Thymus (tissue), 11 donors: ENCODE measurements at regions not wholly inside any gene's neighbourhood (a gene's known extent, or its start where the extent isn't known, plus 50 kb on each side); places are given as distances from the start of the nearest gene placed in this dataset.

Source experiments
- DNase-seq, 9 donors: peaks; one replicate each; pipeline ENCODE4 v3.0.0-alpha.2; 2013; ENCODE audit warnings: low spot score in 9 of 9, low read depth in 6 of 9, missing footprints in 1 of 9
- H3K27ac ChIP-seq, 2 donors: one replicate each; pipeline ENCODE4 v1.5.1; 2013; ENCODE audit warnings: control low read depth in 1 of 2, low read depth in 1 of 2, low read length in 1 of 2, mild to moderate bottlenecking in 1 of 2, moderate library complexity in 1 of 2
- H3K27me3 ChIP-seq, 2 donors: one replicate each; pipeline ENCODE4 v1.5.1; 2013; ENCODE audit warnings: low read length in 1 of 2; ENCODE audit not compliant: control insufficient read depth in 2 of 2, insufficient read depth in 1 of 2
- H3K36me3 ChIP-seq, 2 donors: one replicate each; pipeline ENCODE4 v1.5.1; 2013; ENCODE audit warnings: low read length in 1 of 2, mild to moderate bottlenecking in 1 of 2, moderate library complexity in 1 of 2; ENCODE audit not compliant: control insufficient read depth in 2 of 2, insufficient read depth in 2 of 2
- H3K4me1 ChIP-seq, 2 donors: one replicate each; pipeline ENCODE4 v1.5.1; 2013; ENCODE audit warnings: low read length in 2 of 2; ENCODE audit not compliant: control insufficient read depth in 2 of 2, insufficient read depth in 2 of 2
- H3K4me3 ChIP-seq, 2 donors: one replicate each; pipeline ENCODE4 v1.5.1; 2013; ENCODE audit warnings: low read length in 2 of 2, control low read depth in 1 of 2, mild to moderate bottlenecking in 1 of 2
- H3K9me3 ChIP-seq, 2 donors: one replicate each; pipeline ENCODE4 v1.5.1; 2013; ENCODE audit warnings: low read length in 1 of 2, mild to moderate bottlenecking in 1 of 2; ENCODE audit not compliant: control insufficient read depth in 2 of 2, insufficient read depth in 1 of 2
- WGBS: extraction: QIAGEN DNeasy Blood & Tissue Kit; methylation state at CpG from one replicate; pipeline ENCODE4 v1.1.7; 2013; 5-methylcytosine and 5-hydroxymethylcytosine counted together
- donor health status: healthy.

GRCh38 chr15:95111969-95112368 is 880.6 kb downstream of the MCTP2 start:
- Histone ChIP-seq H3K27ac (no peak overlapping the region), H3K36me3 (no peaks in the 10 kb centered on the region), H3K4me3 (no peak overlapping the region), H3K27me3 (no peaks in the 10 kb centered on the region), H3K4me1 (no peaks in the 10 kb centered on the region), H3K9me3 (no peaks in the 10 kb centered on the region)
- DNase-seq, result no peak
- WGBS, result 97% methylated on average over 5 of the region's 5 CpGs

- WGBS, result 92% methylated on average over 1 of the region's 1 CpG
- H3K27me3 ChIP-seq, result no peaks in the 10 kb centered on the region
- H3K36me3 ChIP-seq, result no peaks in the 10 kb centered on the region
- no peak overlapping the region for H3K4me3 ChIP-seq
- no peaks in the 10 kb centered on the region for H3K9me3 ChIP-seq
- no peak overlapping the region for H3K27ac ChIP-seq
- DNase-seq, result no peak
- H3K4me1 ChIP-seq, result no peaks in the 10 kb centered on the region
Observed at GRCh38 chr15:95113041-95113440, 881.7 kb downstream of the MCTP2 start.

GRCh38 chr15:95119041-95119610 is 887.8 kb downstream of the MCTP2 start:
- H3K27me3 ChIP-seq, result no peaks in the 10 kb centered on the region
- no peak overlapping the region for H3K4me3 ChIP-seq
- DNase-seq, result no peak
- no peak overlapping the region for H3K27ac ChIP-seq
- 93% methylated on average over 4 of the region's 4 CpGs for WGBS
- no peaks in the 10 kb centered on the region for H3K4me1 ChIP-seq
- no peaks in the 10 kb centered on the region for H3K36me3 ChIP-seq
- H3K9me3 ChIP-seq, result no peaks in the 10 kb centered on the region

GRCh38 chr15:95120595-95120994 is 889.2 kb downstream of the MCTP2 start:
- 88% methylated on average over 3 of the region's 3 CpGs for WGBS
- no peaks in the 10 kb centered on the region for H3K36me3 ChIP-seq
- no peaks in the 10 kb centered on the region for H3K9me3 ChIP-seq
- H3K27me3 ChIP-seq, result no peaks in the 10 kb centered on the region
- no peak for DNase-seq
- H3K4me3 ChIP-seq, result no peak overlapping the region
- no peaks in the 10 kb centered on the region for H3K4me1 ChIP-seq
- H3K27ac ChIP-seq, result no peak overlapping the region

GRCh38 chr15:95121191-95121590 is 889.8 kb downstream of the MCTP2 start:
- no peaks in the 10 kb centered on the region for H3K4me1 ChIP-seq
- no peaks in the 10 kb centered on the region for H3K36me3 ChIP-seq
- no peak for DNase-seq
- WGBS, result 92% methylated on average over 1 of the region's 1 CpG
- H3K9me3 ChIP-seq, result no peaks in the 10 kb centered on the region
- no peak overlapping the region for H3K4me3 ChIP-seq
- no peaks in the 10 kb centered on the region for H3K27me3 ChIP-seq
- no peak overlapping the region for H3K27ac ChIP-seq

- H3K4me3 ChIP-seq, result no peak overlapping the region
- no peak overlapping the region for H3K27ac ChIP-seq
- no peaks in the 10 kb centered on the region for H3K9me3 ChIP-seq
- H3K36me3 ChIP-seq, result no peaks in the 10 kb centered on the region
- no peak for DNase-seq
- no peaks in the 10 kb centered on the region for H3K27me3 ChIP-seq
- no peaks in the 10 kb centered on the region for H3K4me1 ChIP-seq
- WGBS, result 96% methylated on average over 2 of the region's 2 CpGs
Observed at GRCh38 chr15:95125803-95126202, 894.4 kb downstream of the MCTP2 start.

GRCh38 chr15:95127356-95127755 is 896.0 kb downstream of the MCTP2 start:
- no peak for DNase-seq
- Histone ChIP-seq H3K27ac (no peak overlapping the region), H3K27me3 (no peaks in the 10 kb centered on the region), H3K4me3 (no peak overlapping the region), H3K9me3 (no peaks in the 10 kb centered on the region), H3K4me1 (no peaks in the 10 kb centered on the region), H3K36me3 (no peaks in the 10 kb centered on the region)
- 73% methylated on average over 3 of the region's 3 CpGs for WGBS

GRCh38 chr15:95129574-95129973 is 898.2 kb downstream of the MCTP2 start:
- Histone ChIP-seq H3K4me1 (no peaks in the 10 kb centered on the region), H3K9me3 (no peaks in the 10 kb centered on the region), H3K36me3 (no peaks in the 10 kb centered on the region), H3K27ac (no peak overlapping the region), H3K27me3 (no peaks in the 10 kb centered on the region), H3K4me3 (no peak overlapping the region)
- no peak for DNase-seq
- WGBS, result 40% methylated on average over 4 of the region's 4 CpGs

GRCh38 chr15:95131131-95131556 is 899.8 kb downstream of the MCTP2 start:
- no peak overlapping the region for H3K4me3 ChIP-seq
- 49% methylated on average over 5 of the region's 5 CpGs for WGBS
- H3K9me3 ChIP-seq, result no peaks in the 10 kb centered on the region
- H3K27ac ChIP-seq, result no peak overlapping the region
- no peaks in the 10 kb centered on the region for H3K36me3 ChIP-seq
- H3K27me3 ChIP-seq, result no peaks in the 10 kb centered on the region
- DNase-seq, result no peak
- no peaks in the 10 kb centered on the region for H3K4me1 ChIP-seq

- Histone ChIP-seq H3K36me3 (no peaks in the 10 kb centered on the region), H3K9me3 (no peaks in the 10 kb centered on the region), H3K27ac (no peak overlapping the region), H3K4me1 (no peaks in the 10 kb centered on the region), H3K4me3 (no peak overlapping the region), H3K27me3 (no peaks in the 10 kb centered on the region)
- 91% methylated on average over 1 of the region's 1 CpG for WGBS
- no peak for DNase-seq
Observed at GRCh38 chr15:95132774-95133173, 901.4 kb downstream of the MCTP2 start.
